SK-N-SH (cell line): ENCODE measurements at regions not wholly inside any gene's neighbourhood (a gene's known extent, or its start where the extent isn't known, plus 50 kb on each side); places are given as distances from the start of the nearest gene placed in this dataset.

Experiments used
- CTCF ChIA-PET: fragments of 300-600, 350-600 bp; formaldehyde crosslinking; extraction: SDS; loops from one replicate; lab custom pipeline; 2021; lab: Yijun Ruan, JAX
- POLR2A ChIA-PET: fragments of 350-600 bp; sonication (Branson Sonifier 250); formaldehyde crosslinking; extraction: SDS; loops from one replicate; lab custom pipeline; 2020; ENCODE audit warnings: antibody characterized with exemption, inconsistent platforms; lab: Yijun Ruan, JAX
- DNase-seq: peaks from one replicate; pipeline ENCODE4 v3.0.0; 2012
- H2AFZ ChIP-seq: fragments of 200-600 bp; sonication (generic); 2 replicates; pipeline ENCODE4 v1.8.1; 2016; ENCODE audit warnings: antibody characterized with exemption, mild to moderate bottlenecking, low read depth
- H3F3A ChIP-seq: fragments of 200-600 bp; sonication (generic); replicated peaks from 2 replicates; pipeline ENCODE3; 2016; ENCODE audit warnings: antibody characterized with exemption, mild to moderate bottlenecking; ENCODE audit not compliant: insufficient read depth
- H3K27ac ChIP-seq, 2 experiments: fragments of 200-500 bp in 1 of 2; fragments of 200-600 bp in 1 of 2; sonication (Bioruptor generic) in 1 of 2; sonication (generic), shearing (Covaris generic) in 1 of 2; 2 replicates each; pipeline versions ENCODE4 v1.5.1 to v1.6.1; 2014 to 2016; ENCODE audit warnings: low read depth in 2 of 2, inconsistent platforms in 1 of 2, low read length in 1 of 2, mild to moderate bottlenecking in 1 of 2, mixed read lengths in 1 of 2
- H3K27me3 ChIP-seq: fragments of 200-600 bp; sonication (generic), shearing (Covaris generic); 2 replicates; pipeline ENCODE4 v1.6.1; 2016; ENCODE audit warnings: mixed run types; ENCODE audit not compliant: insufficient read depth
- H3K36me3 ChIP-seq, 2 experiments: fragments of 200-500 bp in 1 of 2; fragments of 200-600 bp in 1 of 2; sonication (Bioruptor generic) in 1 of 2; sonication (generic) in 1 of 2; replicated peaks in 1 of 2; 2 replicates each; pipeline versions ENCODE3 to v1.5.1; 2014 to 2016; ENCODE audit warnings: low read length in 1 of 2, mild to moderate bottlenecking in 1 of 2; ENCODE audit not compliant: insufficient read depth in 2 of 2, control insufficient read depth in 1 of 2
- H3K4me1 ChIP-seq, 2 experiments: fragments of 200-500 bp in 1 of 2; fragments of 200-600 bp in 1 of 2; sonication (Bioruptor generic) in 1 of 2; sonication (generic), shearing (Covaris generic) in 1 of 2; 2 replicates each; pipeline versions ENCODE4 v1.5.1 to v1.6.1; 2014 to 2016; ENCODE audit warnings: low read depth in 1 of 2, low read length in 1 of 2, mixed run types in 1 of 2; ENCODE audit not compliant: insufficient read depth in 2 of 2, control insufficient read depth in 1 of 2
- H3K4me2 ChIP-seq: fragments of 200-600 bp; sonication (generic), shearing (Covaris generic); 2 replicates; pipeline ENCODE4 v1.6.1; 2017; ENCODE audit warnings: mixed run types
- H3K4me3 ChIP-seq, 2 experiments: fragments of 200-500 bp in 1 of 2; fragments of 200-600 bp in 1 of 2; sonication (Bioruptor generic) in 1 of 2; sonication (generic), shearing (Covaris generic) in 1 of 2; 2 replicates each; pipeline versions ENCODE4 v1.5.1 to v1.8.1; 2014 to 2016; ENCODE audit warnings: low read depth in 2 of 2, inconsistent platforms in 1 of 2, low read length in 1 of 2, mild to moderate bottlenecking in 1 of 2, mixed read lengths in 1 of 2, moderate library complexity in 1 of 2
- H3K79me2 ChIP-seq: fragments of 200-600 bp; sonication (generic); 2 replicates; pipeline ENCODE4 v1.8.1; 2017; ENCODE audit warnings: mild to moderate bottlenecking; ENCODE audit not compliant: insufficient read depth
- H3K9ac ChIP-seq: fragments of 200-600 bp; sonication (generic); 2 replicates; pipeline ENCODE4 v1.6.1; 2017; ENCODE audit warnings: mixed run types
- H3K9me2 ChIP-seq: fragments of 200-600 bp; sonication (generic); 2 replicates; pipeline ENCODE4 v1.6.1; 2017; ENCODE audit warnings: mixed run types
- H3K9me3 ChIP-seq: fragments of 200-600 bp; sonication (generic); 2 replicates; pipeline ENCODE4 v1.6.1; 2017; ENCODE audit warnings: mixed run types, mild to moderate bottlenecking, moderate library complexity
- H4K20me1 ChIP-seq: fragments of 200-600 bp; sonication (generic); 2 replicates; pipeline ENCODE4 v1.6.1; 2017; ENCODE audit warnings: mild to moderate bottlenecking, mixed run types; ENCODE audit not compliant: insufficient read depth
- EZH2phosphoT487 ChIP-seq: fragments of 200-600 bp; sonication (generic); IDR thresholded peaks from 2 replicates; pipeline ENCODE4 v1.6.1; 2017; ENCODE audit warnings: low read depth, mixed run types, mild to moderate bottlenecking, antibody characterized with exemption, moderate library complexity, borderline replicate concordance
- FOSL2 ChIP-seq: IDR thresholded peaks from 2 replicates; pipeline ENCODE4 v1.4.0; 2012; ENCODE audit warnings: low read depth, mild to moderate bottlenecking, moderate library complexity, borderline replicate concordance
- FOXJ3 ChIP-seq: sonication (generic); formaldehyde crosslinking; IDR thresholded peaks from 2 replicates; pipeline ENCODE4 v1.5.1; 2020; ENCODE audit warnings: mild to moderate bottlenecking, missing genetic modification reagents
- FOXM1 ChIP-seq: IDR thresholded peaks from 2 replicates; pipeline ENCODE4 v1.4.0; 2012; ENCODE audit warnings: low read depth, mild to moderate bottlenecking
- MEF2A ChIP-seq: IDR thresholded peaks from 2 replicates; pipeline ENCODE4 v1.4.0; 2012; ENCODE audit warnings: low read depth, borderline replicate concordance
- MXI1 ChIP-seq: IDR thresholded peaks from 2 replicates; pipeline ENCODE4 v1.6.1; 2012; ENCODE audit warnings: mild to moderate bottlenecking, low read depth, low read length, improper control_type of control experiment
- RAD21 ChIP-seq: IDR thresholded peaks from 2 replicates; pipeline ENCODE4 v1.6.1; 2012; ENCODE audit warnings: mild to moderate bottlenecking, low read length
- RFX5 ChIP-seq: IDR thresholded peaks from 2 replicates; pipeline ENCODE4 v1.6.1; 2012; ENCODE audit warnings: mild to moderate bottlenecking, improper control_type of control experiment, low read length
- SMC3 ChIP-seq: IDR thresholded peaks from 2 replicates; pipeline ENCODE4 v1.6.1; 2012; ENCODE audit warnings: low read depth, low read length, improper control_type of control experiment
- TCF12 ChIP-seq: IDR thresholded peaks from 2 replicates; pipeline ENCODE4 v1.4.0; 2012
- USF2 ChIP-seq: fragments of 150-350 bp; IDR thresholded peaks from 2 replicates; pipeline ENCODE4 v1.6.1; 2017; ENCODE audit warnings: antibody characterized with exemption, low read length, low read depth, borderline replicate concordance
- WGBS: methylation state at CpG from one replicate; pipeline ENCODE4 v1.1.6; 2017; ENCODE audit warnings: low lambda C conversion rate; 5-methylcytosine and 5-hydroxymethylcytosine counted together
- TF ChIP-seq, protein P1 (sequence below): fragments of 200-600 bp; sonication (generic); IDR thresholded peaks from 2 replicates; pipeline ENCODE4 v1.6.1; 2017; ENCODE audit warnings: antibody characterized with exemption, mild to moderate bottlenecking, moderate library complexity

- DNase-seq, result no peak
- 50% methylated on average over 7 of the region's 7 CpGs for WGBS
- TF ChIP-seq FOXM1 (no peak), USF2 (no peak), RAD21 (no peak), MEF2A (no peak), SMC3 (no peak), EZH2phosphoT487 (no peak), FOSL2 (no peak), FOXJ3 (CRISPR knock-in tag) (no peak)
- TF ChIP-seq, protein P1, sequence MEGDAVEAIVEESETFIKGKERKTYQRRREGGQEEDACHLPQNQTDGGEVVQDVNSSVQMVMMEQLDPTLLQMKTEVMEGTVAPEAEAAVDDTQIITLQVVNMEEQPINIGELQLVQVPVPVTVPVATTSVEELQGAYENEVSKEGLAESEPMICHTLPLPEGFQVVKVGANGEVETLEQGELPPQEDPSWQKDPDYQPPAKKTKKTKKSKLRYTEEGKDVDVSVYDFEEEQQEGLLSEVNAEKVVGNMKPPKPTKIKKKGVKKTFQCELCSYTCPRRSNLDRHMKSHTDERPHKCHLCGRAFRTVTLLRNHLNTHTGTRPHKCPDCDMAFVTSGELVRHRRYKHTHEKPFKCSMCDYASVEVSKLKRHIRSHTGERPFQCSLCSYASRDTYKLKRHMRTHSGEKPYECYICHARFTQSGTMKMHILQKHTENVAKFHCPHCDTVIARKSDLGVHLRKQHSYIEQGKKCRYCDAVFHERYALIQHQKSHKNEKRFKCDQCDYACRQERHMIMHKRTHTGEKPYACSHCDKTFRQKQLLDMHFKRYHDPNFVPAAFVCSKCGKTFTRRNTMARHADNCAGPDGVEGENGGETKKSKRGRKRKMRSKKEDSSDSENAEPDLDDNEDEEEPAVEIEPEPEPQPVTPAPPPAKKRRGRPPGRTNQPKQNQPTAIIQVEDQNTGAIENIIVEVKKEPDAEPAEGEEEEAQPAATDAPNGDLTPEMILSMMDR, result no peak
- CTCF ChIA-PET, result interaction anchor here (1.4 to 2.2 kb wide), 3 partner anchors 12 to 97 kb away, joined by 3 to 7 read pairs (median 5); no protein-coding TSS in a partner anchor
- 0 out of 2 replicates have a peak, but pooled peaks cover 5% of the 10 kb centered on the region for H3K27me3 ChIP-seq
- H2AFZ ChIP-seq, result no peak overlapping the region
- peaks cover 0 to 7% of the 10 kb centered on the region in 2 experiments; a peak in 1 of 4 replicates for H3K4me1 ChIP-seq
- no peaks in the 10 kb centered on the region for H4K20me1 ChIP-seq
- no peak overlapping the region for H3K27ac ChIP-seq
- POLR2A ChIA-PET, result no interaction called here
- no peak overlapping the region for H3K4me2 ChIP-seq
- H3K9me3 ChIP-seq, result no peaks in the 10 kb centered on the region
- H3K4me3 ChIP-seq, result no peak overlapping the region
- no peak overlapping the region for H3K9ac ChIP-seq
- no peaks in the 10 kb centered on the region for H3K79me2 ChIP-seq
- H3F3A ChIP-seq, result no peaks in the 10 kb centered on the region
- H3K9me2 ChIP-seq, result no peaks in the 10 kb centered on the region
- H3K36me3 ChIP-seq, result no peaks in the 10 kb centered on the region
Measured at GRCh38 chr17:79296243-79296642, 221.6 kb downstream of the ENGASE start.

DNA sequence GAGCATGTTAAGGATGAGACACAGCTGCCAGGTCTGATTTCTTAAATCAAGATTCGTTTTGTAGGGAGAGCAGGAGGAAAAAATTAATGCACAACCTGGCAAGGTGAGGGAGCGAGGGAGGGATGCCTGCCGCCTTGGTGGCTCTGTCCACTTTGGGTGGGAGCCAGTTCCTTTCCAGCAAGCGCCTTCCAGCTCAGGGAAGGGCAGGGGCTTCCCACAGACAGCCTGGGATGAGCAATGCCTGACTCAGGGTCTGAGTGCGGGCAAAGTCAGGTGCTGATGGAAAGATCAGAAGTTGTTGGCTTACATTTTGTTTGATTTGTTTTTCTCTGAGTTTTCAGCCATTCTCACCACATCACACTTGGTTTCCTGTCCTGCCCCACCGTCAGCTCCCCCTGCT, 220.7 kb downstream of the ENGASE start:
- H3K9me2 ChIP-seq, result no peaks in the 10 kb centered on the region
- ChIA-PET CTCF (interaction anchor here (1.3 to 2.2 kb wide), 3 partner anchors 13 to 97 kb away, joined by 3 to 7 read pairs (median 4); no protein-coding TSS in a partner anchor), POLR2A (no interaction called here)
- peaks cover 0 to 7% of the 10 kb centered on the region in 2 experiments; a peak in 1 of 4 replicates for H3K4me1 ChIP-seq
- H4K20me1 ChIP-seq, result no peaks in the 10 kb centered on the region
- no peaks in the 10 kb centered on the region for H3K9me3 ChIP-seq
- DNase-seq, result no peak
- H3K4me2 ChIP-seq, result no peak overlapping the region
- H3F3A ChIP-seq, result no peaks in the 10 kb centered on the region
- TF ChIP-seq RFX5 (no peak), MXI1 (no peak), TCF12 (no peak)
- TF ChIP-seq, all 33 proteins: peak for 0
- Histone ChIP-seq H3K79me2 (no peaks in the 10 kb centered on the region), H3K36me3 (no peaks in the 10 kb centered on the region), H2AFZ (no peak overlapping the region), H3K9ac (no peak overlapping the region), H3K4me3 (no peak overlapping the region), H3K27me3 (no peaks in the 10 kb centered on the region), H3K27ac (no peak overlapping the region)
- WGBS, result 27% methylated on average over 6 of the region's 6 CpGs
